Gastroesophageal sphincter (tissue), 4 donors: ENCODE measurements at regions not wholly inside any gene's neighbourhood (a gene's known extent, or its start where the extent isn't known, plus 50 kb on each side); places are given as distances from the start of the nearest gene placed in this dataset.

Experiments used
- ATAC-seq: fragments of 150-250 bp; one replicate; pipeline ENCODE4 v1.9.1; 2016; ENCODE audit warnings: mild to moderate bottlenecking, moderate library complexity
- H3K27ac ChIP-seq, 4 donors: fragments of 200-600 bp; sonication (generic) in 3 of 4; 1 replicate in 3 of 4; 2 replicates in 1 of 4; pipeline ENCODE4 v1.5.1; 2016 to 2019
- H3K27me3 ChIP-seq: fragments of 200-600 bp; sonication (generic); one replicate; pipeline ENCODE4 v1.5.1; 2019
- H3K36me3 ChIP-seq, 2 donors: fragments of 200-600 bp; sonication (generic); one replicate each; pipeline ENCODE4 v1.5.1; 2019; ENCODE audit warnings: control low read depth in 1 of 2
- H3K4me1 ChIP-seq, 3 donors: fragments of 200-600 bp; sonication (generic); 1 replicate in 2 of 3; 2 replicates in 1 of 3; pipeline ENCODE4 v1.5.1; 2016 to 2019; ENCODE audit warnings: control low read depth in 2 of 3
- H3K4me3 ChIP-seq, 2 donors: fragments of 200-600 bp; sonication (generic); one replicate each; pipeline ENCODE4 v1.5.1; 2019; ENCODE audit warnings: mild to moderate bottlenecking in 1 of 2, moderate library complexity in 1 of 2
- H3K9me3 ChIP-seq, 3 donors: fragments of 200-600 bp; sonication (generic); one replicate each; pipeline ENCODE4 v1.5.1; 2017 to 2019; ENCODE audit warnings: control low read depth in 2 of 3
- EP300 ChIP-seq: sonication (generic); formaldehyde crosslinking; IDR thresholded peaks from one replicate; pipeline ENCODE4 v1.6.1; 2017; ENCODE audit warnings: antibody characterized with exemption, mild to moderate bottlenecking
- POLR2A ChIP-seq, 2 donors: fragments of 450-650 bp; IDR thresholded peaks; one replicate each; pipeline ENCODE4 v1.6.1; 2017; ENCODE audit warnings: antibody characterized with exemption in 2 of 2, mild to moderate bottlenecking in 2 of 2, moderate library complexity in 1 of 2
- POLR2AphosphoS5 ChIP-seq: sonication (generic); formaldehyde crosslinking; IDR thresholded peaks from one replicate; pipeline ENCODE4 v1.6.1; 2017; ENCODE audit warnings: antibody characterized with exemption
- WGBS, 2 donors: methylation state at CpG; one replicate each; pipeline ENCODE4 v1.1.5; 2018; ENCODE audit warnings: low coverage in 1 of 2; 5-methylcytosine and 5-hydroxymethylcytosine counted together
- TF ChIP-seq, protein P1 (sequence below), 4 experiments: fragments of 200-600 bp in 2 of 4; fragments of 450-650 bp in 2 of 4; sonication (generic) in 1 of 4; IDR thresholded peaks; one replicate each; pipeline ENCODE4 v1.5.1; 2017 to 2019; ENCODE audit warnings: antibody characterized with exemption in 4 of 4, mild to moderate bottlenecking in 2 of 4, moderate library complexity in 2 of 4

DNA sequence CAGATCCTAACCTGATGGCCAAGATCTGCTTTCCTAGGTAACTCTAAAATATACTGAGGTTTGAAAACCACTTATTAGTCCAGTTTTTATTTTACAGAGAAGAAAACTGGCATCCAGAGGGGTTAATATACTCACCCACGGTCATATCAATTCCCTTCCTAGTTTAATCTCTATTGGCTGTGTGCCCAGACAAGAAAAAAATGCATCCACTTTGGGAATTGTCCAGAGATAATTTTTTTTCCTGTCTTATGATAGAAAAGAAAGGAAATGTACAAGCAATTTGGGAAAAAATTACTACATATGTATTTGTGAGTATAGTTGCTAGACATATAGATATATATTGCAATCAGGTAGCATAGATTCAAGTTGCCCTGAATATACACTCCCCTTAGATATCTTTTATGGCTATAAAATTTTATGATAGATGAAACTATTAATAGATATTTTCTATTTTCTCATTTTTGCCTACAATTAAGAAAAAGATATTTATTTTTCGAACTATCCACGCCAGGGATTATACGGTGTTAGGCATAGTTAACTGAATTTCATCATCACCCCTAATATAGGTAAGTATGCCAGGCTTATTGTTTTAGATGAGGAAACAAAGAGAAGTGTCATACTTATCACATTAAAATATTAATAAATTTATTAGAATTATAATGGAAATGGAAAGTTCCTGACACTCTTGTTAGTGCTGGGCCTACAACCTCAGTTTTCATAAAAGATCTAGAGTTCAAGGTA is 100.5 kb upstream of the SLC38A2 start:
- H3K36me3 ChIP-seq = no peaks in the 10 kb centered on the region
- H3K27ac ChIP-seq = peak overlapping the region; percentile 70 to 79 (median 76)
- H3K27me3 ChIP-seq = no peaks in the 10 kb centered on the region
- no peak overlapping the region for H3K4me3 ChIP-seq
- WGBS, 2 donors = 40 to 51% methylated on average over 4 of the region's 4 CpGs
- no peaks in the 10 kb centered on the region for H3K9me3 ChIP-seq
- no peak for ATAC-seq
- TF ChIP-seq POLR2A (IDR thresholded peaks at IDR 0.05) (no peak), EP300 (no peak)
- H3K4me1 ChIP-seq = peaks cover 11 to 31% (median 13%) of the 10 kb centered on the region in 3 donors

DNA sequence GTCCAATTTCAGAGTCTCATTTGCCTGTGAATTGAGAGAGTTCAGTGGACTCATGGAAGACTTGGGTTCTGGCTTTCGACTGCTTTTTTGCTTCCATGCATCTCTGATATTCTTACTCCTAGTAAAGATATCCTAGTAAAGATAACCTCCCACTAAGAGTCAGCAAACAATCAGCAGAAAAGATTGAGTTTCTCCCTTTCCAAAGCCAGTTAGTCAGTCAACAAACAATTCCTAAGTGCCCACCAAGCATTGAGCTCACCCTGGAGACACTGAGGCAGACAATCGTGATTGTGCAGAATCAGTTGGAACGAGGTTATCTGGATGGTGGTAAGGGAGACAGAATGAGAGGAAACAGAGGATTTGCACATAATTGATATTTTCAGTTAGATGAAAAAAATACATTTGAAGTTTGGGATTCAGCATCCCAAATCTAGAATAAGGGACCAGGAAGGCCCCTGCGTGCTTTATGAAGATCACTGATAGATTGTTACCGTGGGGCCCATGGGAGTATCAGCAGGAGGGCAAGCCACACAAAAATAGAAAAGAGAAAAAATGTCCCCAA is 99.7 kb upstream of the SLC38A2 start:
- TF ChIP-seq EP300 = no peak
- TF ChIP-seq POLR2A (IDR thresholded peaks at IDR 0.05) = no peak
- TF ChIP-seq, protein P1, sequence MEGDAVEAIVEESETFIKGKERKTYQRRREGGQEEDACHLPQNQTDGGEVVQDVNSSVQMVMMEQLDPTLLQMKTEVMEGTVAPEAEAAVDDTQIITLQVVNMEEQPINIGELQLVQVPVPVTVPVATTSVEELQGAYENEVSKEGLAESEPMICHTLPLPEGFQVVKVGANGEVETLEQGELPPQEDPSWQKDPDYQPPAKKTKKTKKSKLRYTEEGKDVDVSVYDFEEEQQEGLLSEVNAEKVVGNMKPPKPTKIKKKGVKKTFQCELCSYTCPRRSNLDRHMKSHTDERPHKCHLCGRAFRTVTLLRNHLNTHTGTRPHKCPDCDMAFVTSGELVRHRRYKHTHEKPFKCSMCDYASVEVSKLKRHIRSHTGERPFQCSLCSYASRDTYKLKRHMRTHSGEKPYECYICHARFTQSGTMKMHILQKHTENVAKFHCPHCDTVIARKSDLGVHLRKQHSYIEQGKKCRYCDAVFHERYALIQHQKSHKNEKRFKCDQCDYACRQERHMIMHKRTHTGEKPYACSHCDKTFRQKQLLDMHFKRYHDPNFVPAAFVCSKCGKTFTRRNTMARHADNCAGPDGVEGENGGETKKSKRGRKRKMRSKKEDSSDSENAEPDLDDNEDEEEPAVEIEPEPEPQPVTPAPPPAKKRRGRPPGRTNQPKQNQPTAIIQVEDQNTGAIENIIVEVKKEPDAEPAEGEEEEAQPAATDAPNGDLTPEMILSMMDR (IDR thresholded peaks at IDR 0.05) = no peak
- no peak for TF ChIP-seq POLR2AphosphoS5
- WGBS, 2 donors = 72 to 88% methylated on average over 4 to 5 of the region's 5 CpGs
- no peaks in the 10 kb centered on the region for H3K27me3 ChIP-seq
- no peaks in the 10 kb centered on the region for H3K36me3 ChIP-seq
- H3K9me3 ChIP-seq = no peaks in the 10 kb centered on the region
- no peak overlapping the region for H3K4me3 ChIP-seq
- H3K27ac ChIP-seq = peak overlapping the region in 2 of 4 donors; percentile 70 to 76
- ATAC-seq = no peak
- peaks cover 11 to 31% (median 13%) of the 10 kb centered on the region in 3 donors for H3K4me1 ChIP-seq

DNA sequence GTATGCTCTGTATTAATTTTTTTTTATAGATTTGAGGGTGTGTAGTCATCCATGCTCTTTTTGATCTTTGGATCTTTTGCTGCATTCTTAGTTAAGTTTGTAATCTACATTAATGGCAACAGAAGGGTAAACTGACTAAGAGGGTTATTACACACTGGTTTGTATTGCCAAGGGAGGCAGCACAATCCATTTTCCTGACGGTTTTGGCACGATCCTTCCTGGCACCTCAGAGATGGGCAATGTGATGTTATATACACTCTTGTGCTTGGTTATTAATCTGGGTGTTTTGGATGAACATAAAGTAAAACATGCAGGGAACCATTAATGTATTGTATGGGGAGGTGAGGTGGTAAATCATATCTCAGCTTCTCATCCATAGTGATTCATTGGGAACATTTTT is 98.8 kb upstream of the SLC38A2 start:
- Histone ChIP-seq H3K36me3 (no peaks in the 10 kb centered on the region), H3K9me3 (no peaks in the 10 kb centered on the region), H3K27ac (no peak overlapping the region), H3K4me1 (peaks cover 11 to 31% (median 13%) of the 10 kb centered on the region in 3 donors), H3K27me3 (no peaks in the 10 kb centered on the region), H3K4me3 (no peak overlapping the region)
- 42 to 45% methylated on average over 2 of the region's 2 CpGs for WGBS, 2 donors
- ATAC-seq = no peak
- TF ChIP-seq, protein P1 (IDR thresholded peaks at IDR 0.05) = no peak
- TF ChIP-seq POLR2A (IDR thresholded peaks at IDR 0.05) (no peak), POLR2AphosphoS5 (no peak)

DNA sequence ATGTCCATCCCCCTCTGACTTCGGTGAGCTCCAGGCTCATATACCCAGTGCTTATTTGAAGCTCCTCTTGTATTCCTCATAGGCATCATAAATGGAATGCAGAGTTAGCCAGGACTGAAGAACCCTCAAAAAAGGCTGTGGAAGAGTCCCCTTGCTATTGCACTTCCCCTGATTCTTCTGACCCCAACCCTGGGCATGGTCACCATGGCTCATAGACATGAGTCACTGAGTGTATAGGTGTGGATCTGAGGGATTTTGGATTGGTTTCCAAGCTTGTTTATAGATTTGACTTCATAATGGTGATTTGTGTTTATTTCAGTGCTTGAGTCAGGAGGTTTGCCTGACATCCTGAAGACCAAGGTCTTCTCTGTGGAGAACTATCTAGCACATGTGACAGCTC is 98.4 kb upstream of the SLC38A2 start:
- TF ChIP-seq, protein P1 (IDR thresholded peaks at IDR 0.05) = no peak
- TF ChIP-seq POLR2A (IDR thresholded peaks at IDR 0.05) = no peak
- TF ChIP-seq EP300 = no peak
- TF ChIP-seq POLR2AphosphoS5 = no peak
- Histone ChIP-seq H3K4me1 (peaks cover 11 to 31% (median 13%) of the 10 kb centered on the region in 3 donors), H3K36me3 (no peaks in the 10 kb centered on the region), H3K27ac (no peak overlapping the region), H3K9me3 (no peaks in the 10 kb centered on the region), H3K4me3 (no peak overlapping the region), H3K27me3 (no peaks in the 10 kb centered on the region)
- WGBS, 2 donors = 67 to 92% methylated on average over 1 of the region's 1 CpG
- ATAC-seq = no peak

DNA sequence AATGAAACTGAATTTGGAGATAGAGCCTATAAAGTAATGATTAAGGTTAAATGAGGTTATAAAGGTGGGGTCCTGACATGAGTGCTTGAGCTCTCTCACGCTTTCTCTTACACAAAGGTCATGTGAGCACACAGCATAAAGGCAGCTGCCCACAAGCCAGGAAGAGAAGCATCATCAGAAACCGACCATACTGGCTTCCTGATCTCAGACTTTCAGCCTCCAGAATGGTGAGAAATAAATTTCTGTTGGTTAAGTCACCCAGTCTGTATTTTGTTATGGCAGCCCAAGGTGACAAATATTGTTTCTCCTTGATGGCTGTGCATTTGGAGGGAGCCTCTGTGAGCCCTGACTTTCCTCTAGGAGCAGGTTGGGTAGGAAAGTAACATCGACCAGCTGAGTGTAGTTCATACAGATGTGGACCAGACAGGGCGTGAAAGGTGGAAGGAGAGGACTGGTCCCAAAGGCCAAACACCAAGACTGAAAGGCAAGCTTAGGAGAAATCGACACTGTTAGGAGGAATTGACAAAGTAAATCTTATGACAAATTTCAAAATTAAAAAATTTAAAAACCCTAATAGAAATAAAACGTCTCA is 97.6 kb upstream of the SLC38A2 start:
- no peak for ATAC-seq
- Histone ChIP-seq H3K36me3 (no peaks in the 10 kb centered on the region), H3K27me3 (no peaks in the 10 kb centered on the region), H3K4me3 (no peak overlapping the region), H3K4me1 (peaks cover 11 to 31% (median 13%) of the 10 kb centered on the region in 3 donors), H3K9me3 (no peaks in the 10 kb centered on the region), H3K27ac (no peak overlapping the region)
- 65 to 78% methylated on average over 4 to 5 of the region's 6 CpGs for WGBS, 2 donors
- no peak for TF ChIP-seq POLR2AphosphoS5
